Panc1 (cell line): ENCODE measurements at regions not wholly inside any gene's neighbourhood (a gene's known extent, or its start where the extent isn't known, plus 50 kb on each side); places are given as distances from the start of the nearest gene placed in this dataset.

Experiments
- ATAC-seq: fragments of 200-7000 bp; cut with Tn5 transposase; 2 replicates; pipeline ENCODE4 v1.9.1; 2020; ENCODE audit warnings: mild to moderate bottlenecking, moderate library complexity
- BruUV-seq: library from RNA; stranded (reverse); fragments of 400-500 nt; replicated peaks from 2 replicates; lab custom pipeline; 2021; lab: Mats Ljungman, UMichigan
- CTCF ChIA-PET: fragments of 300-600 bp; sonication (Branson Sonifier 250); formaldehyde crosslinking; loops from one replicate; lab custom pipeline; 2022; ENCODE audit warnings: antibody characterized with exemption; lab: Charles Lee
- POLR2A ChIA-PET: fragments of 300-600 bp; sonication (Branson Sonifier 250); formaldehyde crosslinking; loops from one replicate; lab custom pipeline; 2022; ENCODE audit warnings: antibody characterized with exemption; lab: Charles Lee
- DNase-seq: peaks from one replicate; pipeline ENCODE4 v3.0.0-alpha.2; 2010; ENCODE audit warnings: low read depth, low spot score
- H3K27ac ChIP-seq: 2 replicates; pipeline ENCODE4 v1.5.1; 2011; ENCODE audit warnings: mild to moderate bottlenecking, low read length, inconsistent platforms
- H3K27me3 ChIP-seq: fragments of 200-500 bp; sonication (Bioruptor generic); 2 replicates; pipeline ENCODE4 v1.6.0; 2014; ENCODE audit warnings: low read length, inconsistent platforms; ENCODE audit not compliant: control insufficient read depth, insufficient read depth
- H3K36me3 ChIP-seq: fragments of 200-500 bp; sonication (Bioruptor generic); 2 replicates; pipeline ENCODE4 v1.5.1; 2014; ENCODE audit warnings: inconsistent platforms, mild to moderate bottlenecking, low read length, moderate library complexity; ENCODE audit not compliant: control insufficient read depth, insufficient read depth
- H3K4me1 ChIP-seq: 2 replicates; pipeline ENCODE4 v1.5.1; 2011; ENCODE audit warnings: inconsistent platforms, mild to moderate bottlenecking, low read length, moderate library complexity; ENCODE audit not compliant: control insufficient read depth, insufficient read depth
- H3K4me3 ChIP-seq, 2 experiments: 2 replicates each; pipeline ENCODE4 v1.5.1; 2011 to 2012; ENCODE audit warnings: low read depth in 2 of 2, low read length in 2 of 2, mild to moderate bottlenecking in 2 of 2, inconsistent platforms in 1 of 2, moderate library complexity in 1 of 2
- H3K9me3 ChIP-seq: fragments of 200-500 bp; sonication (Bioruptor generic); 2 replicates; pipeline ENCODE4 v1.5.1; 2014; ENCODE audit warnings: low read depth, mild to moderate bottlenecking, inconsistent platforms, low read length, moderate library complexity; ENCODE audit not compliant: control insufficient read depth, insufficient read depth
- CTCF ChIP-seq: fragments of 450-650 bp; IDR thresholded peaks from 2 replicates; pipeline ENCODE4 v1.5.1; 2017; ENCODE audit warnings: mild to moderate bottlenecking
- POLR2AphosphoS5 ChIP-seq: IDR thresholded peaks from 2 replicates; pipeline ENCODE4 v1.6.1; 2012; ENCODE audit warnings: mild to moderate bottlenecking, low read depth, low read length, moderate library complexity
- REST ChIP-seq, 2 experiments: IDR thresholded peaks; 2 replicates each; pipeline ENCODE4 v1.6.1; 2011 to 2012; ENCODE audit warnings: low read depth in 2 of 2, control low read depth in 1 of 2, low read length in 1 of 2, mild to moderate bottlenecking in 1 of 2, moderate library complexity in 1 of 2; ENCODE audit not compliant: insufficient read depth in 1 of 2
- SIN3A ChIP-seq: IDR thresholded peaks from 2 replicates; pipeline ENCODE4 v1.6.1; 2012; ENCODE audit warnings: low read depth, mild to moderate bottlenecking, low read length, moderate library complexity, borderline replicate concordance; ENCODE audit not compliant: insufficient read depth
- TCF7L2 ChIP-seq: IDR thresholded peaks from 2 replicates; pipeline ENCODE4 v1.6.1; 2011; ENCODE audit warnings: mild to moderate bottlenecking, low read depth, low read length, inconsistent platforms
- in situ Hi-C: cut with HindIII; loops from 2 replicates; pipeline ENCODE4 v1.10.0; 2016; ENCODE audit warnings: low sequenced_read_pairs, low pct_unique_long_range_greater_than_20kb
- intact Hi-C: fragments of 100-400 bp; cut with micrococcal nuclease; formaldehyde crosslinking; loops from one replicate; pipeline ENCODE4 v1.10.0; 2022; ENCODE audit not compliant: unreplicated experiment

- intact Hi-C loops: no loop called here
- Histone ChIP-seq H3K27me3 (no peaks in the 10 kb centered on the region), H3K4me3 (no peak overlapping the region), H3K4me1 (no peaks in the 10 kb centered on the region), H3K9me3 (no peaks in the 10 kb centered on the region), H3K36me3 (no peaks in the 10 kb centered on the region), H3K27ac (no peak overlapping the region)
- no peak for TF ChIP-seq CTCF
- TF ChIP-seq REST (IDR thresholded peaks at IDR 0.05; ENCODE audit: insufficient read depth in 1 of 2, low read depth in 2 of 2, low read length in 1 of 2): no peak
- TF ChIP-seq TCF7L2: no peak
- TF ChIP-seq SIN3A: no peak
- no peak for TF ChIP-seq POLR2AphosphoS5
- ATAC-seq (no peak), DNase-seq (no peak)
- in situ Hi-C loops: no loop called here
- ChIA-PET CTCF (no interaction called here), POLR2A (interaction anchor here (0.6 kb wide), 1 partner anchor 264 kb away, joined by 6 read pairs; no protein-coding TSS in a partner anchor)
- BruUV-seq: no TSS peak
Measured at GRCh38 chr5:88396751-88397281, 128.2 kb upstream of the TMEM161B start.

- no peak for ATAC-seq
- no peaks in the 10 kb centered on the region for H3K27me3 ChIP-seq
- intact Hi-C loops: no loop called here
- no peaks in the 10 kb centered on the region for H3K36me3 ChIP-seq
- no TSS peak for BruUV-seq
- H3K4me1 ChIP-seq: no peaks in the 10 kb centered on the region
- no peak for DNase-seq
- in situ Hi-C loops: no loop called here
- no peak overlapping the region for H3K4me3 ChIP-seq
- H3K27ac ChIP-seq: no peak overlapping the region
- ChIA-PET CTCF (no interaction called here), POLR2A (no interaction called here)
- TF ChIP-seq SIN3A: no peak
- no peak for TF ChIP-seq REST (IDR thresholded peaks at IDR 0.05; ENCODE audit: insufficient read depth in 1 of 2, low read depth in 2 of 2, low read length in 1 of 2)
- no peak for TF ChIP-seq POLR2AphosphoS5
- no peak for TF ChIP-seq TCF7L2
- no peak for TF ChIP-seq CTCF
- H3K9me3 ChIP-seq: no peaks in the 10 kb centered on the region
Measured at GRCh38 chr5:88396000-88396535, 127.4 kb upstream of the TMEM161B start.
